Thoracic aorta (tissue), 2 donors: ENCODE measurements at regions not wholly inside any gene's neighbourhood (a gene's known extent, or its start where the extent isn't known, plus 50 kb on each side); places are given as distances from the start of the nearest gene placed in this dataset.

ENCODE experiments used
- ATAC-seq: fragments of 150-250 bp; one replicate; pipeline ENCODE4 v1.8.0; 2017; ENCODE audit warnings: low read depth; ENCODE audit not compliant: insufficient number of reproducible peaks, low FRiP score
- DNase-seq: peaks from one replicate; pipeline ENCODE4 v3.0.0-alpha.2; 2020; ENCODE audit warnings: low spot score
- H3K27ac ChIP-seq, 2 donors: fragments of 200-600 bp; sonication (generic); 1 replicate in 1 of 2; 2 replicates in 1 of 2; pipeline ENCODE4 v1.5.1; 2016; ENCODE audit warnings: mild to moderate bottlenecking in 2 of 2, moderate library complexity in 2 of 2
- H3K27me3 ChIP-seq: fragments of 200-600 bp; sonication (generic); replicated peaks from 2 replicates; pipeline ENCODE4 v1.6.0; 2016; ENCODE audit warnings: mild to moderate bottlenecking; ENCODE audit not compliant: insufficient read depth
- H3K36me3 ChIP-seq: fragments of 200-600 bp; sonication (generic); one replicate; pipeline ENCODE4 v1.5.1; 2016
- H3K4me1 ChIP-seq, 2 donors: fragments of 200-600 bp; sonication (generic); 1 replicate in 1 of 2; 2 replicates in 1 of 2; pipeline versions ENCODE4 v1.5.1 to v1.6.0; 2016; ENCODE audit warnings: low read depth in 2 of 2, mild to moderate bottlenecking in 1 of 2; ENCODE audit not compliant: control insufficient read depth in 1 of 2
- H3K4me3 ChIP-seq: fragments of 200-600 bp; sonication (generic); 2 replicates; pipeline ENCODE4 v1.5.1; 2016; ENCODE audit warnings: mild to moderate bottlenecking
- H3K9me3 ChIP-seq: fragments of 200-600 bp; sonication (generic); 2 replicates; pipeline ENCODE4 v1.5.1; 2016
- CTCF ChIP-seq: fragments of 200-600 bp; sonication (generic); IDR thresholded peaks from one replicate; pipeline ENCODE4 v1.5.1; 2019; ENCODE audit warnings: antibody characterized with exemption

- no peak overlapping the region for H3K27ac ChIP-seq
- ATAC-seq, result no peak
- no peaks in the 10 kb centered on the region for H3K36me3 ChIP-seq
- no peak for TF ChIP-seq CTCF
- no peaks in the 10 kb centered on the region for H3K27me3 ChIP-seq
- no peak for DNase-seq
- H3K9me3 ChIP-seq, result no peaks in the 10 kb centered on the region
- no peak overlapping the region for H3K4me3 ChIP-seq
- no peaks in the 10 kb centered on the region for H3K4me1 ChIP-seq
These were observed 50.5 kb upstream of the DLX2 start for GRCh38 chr2:172153156-172153555.

- no peak for ATAC-seq
- Histone ChIP-seq H3K36me3 (no peaks in the 10 kb centered on the region), H3K4me3 (no peak overlapping the region), H3K4me1 (no peaks in the 10 kb centered on the region), H3K27me3 (no peaks in the 10 kb centered on the region), H3K9me3 (no peaks in the 10 kb centered on the region), H3K27ac (no peak overlapping the region)
- TF ChIP-seq CTCF, result no peak
- no peak for DNase-seq
These were observed 51.1 kb upstream of the DLX2 start for GRCh38 chr2:172153757-172154156.

GRCh38 chr2:172155752-172156151, 53.1 kb upstream of the DLX2 start:
- H3K4me3 ChIP-seq, result no peak overlapping the region
- DNase-seq, result no peak
- no peak overlapping the region for H3K27ac ChIP-seq
- no peak for ATAC-seq
- no peak for TF ChIP-seq CTCF
- no peaks in the 10 kb centered on the region for H3K36me3 ChIP-seq
- H3K27me3 ChIP-seq, result no peaks in the 10 kb centered on the region
- H3K9me3 ChIP-seq, result no peaks in the 10 kb centered on the region
- no peaks in the 10 kb centered on the region for H3K4me1 ChIP-seq

- Histone ChIP-seq H3K4me1 (no peaks in the 10 kb centered on the region), H3K4me3 (no peak overlapping the region), H3K27ac (no peak overlapping the region), H3K36me3 (no peaks in the 10 kb centered on the region), H3K9me3 (peaks cover 5% of the 10 kb centered on the region), H3K27me3 (no peaks in the 10 kb centered on the region)
- no peak for TF ChIP-seq CTCF
- ATAC-seq, result no peak
- DNase-seq, result no peak
These were observed 58.1 kb upstream of the DLX2 start for GRCh38 chr2:172160839-172161238.

GRCh38 chr2:172162225-172162733, 59.6 kb upstream of the DLX2 start:
- Histone ChIP-seq H3K4me3 (no peak overlapping the region), H3K27me3 (no peaks in the 10 kb centered on the region), H3K36me3 (no peaks in the 10 kb centered on the region), H3K27ac (no peak overlapping the region), H3K4me1 (no peaks in the 10 kb centered on the region), H3K9me3 (peaks cover 5% of the 10 kb centered on the region)
- TF ChIP-seq CTCF, result no peak
- DNase-seq (no peak), ATAC-seq (no peak)
